ENCODE measurements at regions not wholly inside any gene's neighbourhood (a gene's known extent, or its start where the extent isn't known, plus 50 kb on each side); places are given as distances from the start of the nearest gene placed in this dataset.
A peak's percentile ranks its signal among the peaks of the same experiment; 100 is the strongest.

DNA sequence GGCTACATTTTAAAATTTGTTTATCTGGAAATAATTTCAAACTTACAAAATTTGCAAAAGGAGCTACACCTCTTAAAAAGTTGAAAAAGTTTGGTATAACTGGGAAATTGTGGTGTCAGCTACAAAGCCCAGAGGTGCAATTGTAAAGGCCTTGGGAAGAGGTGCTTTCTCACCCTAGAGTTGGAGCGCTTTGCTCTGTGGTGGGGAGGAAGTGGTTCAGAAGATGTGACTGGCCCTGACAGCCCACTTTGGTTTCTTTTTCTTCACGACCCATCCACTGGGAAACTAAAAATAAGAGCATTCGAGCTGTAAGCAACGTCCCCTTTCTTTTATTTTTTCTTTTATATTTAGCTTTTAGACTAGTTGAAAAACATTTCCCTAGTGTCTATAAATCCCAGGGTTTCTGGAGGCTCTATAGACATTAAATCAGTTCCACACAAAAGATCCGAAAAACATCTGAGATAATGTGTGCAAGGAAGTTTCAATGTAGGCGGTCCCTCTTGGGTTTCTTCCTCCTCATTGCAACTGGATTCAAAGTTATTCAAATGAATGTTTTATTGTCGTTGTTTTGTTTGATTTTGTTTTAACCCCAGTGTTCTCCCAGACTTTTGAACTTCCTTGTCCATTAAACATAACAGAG, 397.8 kb downstream of the KIF16B start:
- FAIRE-seq (peak; percentile 44), DNase-seq (ENCODE audit: insufficient read length, low spot score) (peak; percentile 18)

- no peak for DNase-seq (ENCODE audit: insufficient read length, low spot score)
- FAIRE-seq, result no peak
Measured at GRCh38 chr20:16174311-16174710, 398.9 kb downstream of the KIF16B start.

DNA sequence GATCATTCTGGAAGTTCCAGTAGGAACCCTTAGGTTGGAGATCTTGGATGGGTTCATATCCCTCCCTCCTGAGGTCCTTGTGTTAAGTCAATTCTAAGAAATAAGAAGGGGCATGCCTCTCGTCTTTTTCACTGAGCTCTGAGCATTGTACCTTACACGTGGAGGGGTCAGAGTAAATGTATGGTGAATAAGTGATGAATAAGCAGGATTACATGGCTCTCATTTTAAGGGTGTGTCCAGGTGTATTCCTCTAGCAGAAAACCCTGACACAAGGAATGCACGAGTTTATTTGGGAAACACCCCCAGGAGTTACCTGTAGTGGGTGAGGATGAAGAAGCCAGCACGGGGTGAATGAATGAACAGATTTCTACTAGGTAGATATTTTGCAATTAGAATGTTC, 400.2 kb downstream of the KIF16B start:
- FAIRE-seq (no peak), DNase-seq (ENCODE audit: insufficient read length, low spot score) (no peak)

GRCh38 chr20:16171180-16171579, 402.1 kb downstream of the KIF16B start:
- DNase-seq (ENCODE audit: insufficient read length, low spot score) (no peak), FAIRE-seq (no peak)

GRCh38 chr20:16170406-16170971, 402.8 kb downstream of the KIF16B start:
- DNase-seq (ENCODE audit: insufficient read length, low spot score) (no peak), FAIRE-seq (no peak)

GRCh38 chr20:16167423-16168130, 405.7 kb downstream of the KIF16B start:
- no peak for FAIRE-seq
- no peak for DNase-seq (ENCODE audit: insufficient read length, low spot score)

GRCh38 chr20:16166737-16167136, 406.5 kb downstream of the KIF16B start:
- DNase-seq (ENCODE audit: insufficient read length, low spot score) (no peak), FAIRE-seq (no peak)

DNA sequence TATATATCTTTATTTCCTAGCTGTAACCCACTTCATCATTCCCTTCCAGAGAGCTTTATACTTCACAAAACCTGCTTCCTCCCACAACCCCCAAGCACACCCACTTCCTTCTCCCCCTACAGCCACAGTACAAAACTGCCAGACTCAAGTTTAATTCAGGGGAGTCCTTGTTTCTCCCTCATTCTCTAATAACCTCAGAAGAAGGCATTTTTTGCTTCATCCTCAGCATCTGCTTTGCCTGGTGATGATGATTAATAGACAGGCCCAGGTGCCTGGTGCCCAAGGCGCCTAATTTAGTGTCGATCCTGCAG, 414.3 kb downstream of the KIF16B start:
- no peak for FAIRE-seq
- no peak for DNase-seq (ENCODE audit: insufficient read length, low spot score)

- DNase-seq (ENCODE audit: insufficient read length, low spot score), result no peak
- peak; percentile 53 for FAIRE-seq
Measured at GRCh38 chr20:16158090-16158975, 414.9 kb downstream of the KIF16B start.

GRCh38 chr20:16147916-16148315, 425.3 kb downstream of the KIF16B start:
- FAIRE-seq (no peak), DNase-seq (ENCODE audit: insufficient read length, low spot score) (no peak)

- FAIRE-seq (no peak), DNase-seq (ENCODE audit: insufficient read length, low spot score) (no peak)
Measured at GRCh38 chr20:16147216-16147615, 426.0 kb downstream of the KIF16B start.

DNA sequence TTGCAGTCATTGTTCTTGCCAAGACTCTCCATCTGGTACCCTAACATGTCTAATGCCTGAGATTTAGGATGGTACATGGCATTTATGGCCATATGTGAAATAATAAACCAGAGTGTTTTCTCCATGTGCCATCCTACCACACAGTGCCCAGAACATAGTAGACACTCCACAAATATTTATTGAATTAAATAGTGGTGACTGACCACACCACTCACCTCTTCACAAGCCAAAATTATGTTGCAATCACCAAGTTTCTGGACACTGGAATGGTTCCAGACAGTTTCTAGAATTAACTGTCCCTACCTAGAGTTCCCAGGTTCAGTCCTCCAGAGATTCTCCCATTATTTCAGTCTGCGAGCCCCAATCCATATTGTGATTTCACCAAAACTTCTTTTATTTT, 427.3 kb downstream of the KIF16B start:
- no peak for DNase-seq (ENCODE audit: insufficient read length, low spot score)
- no peak for FAIRE-seq

GRCh38 chr20:16143596-16143995, 429.7 kb downstream of the KIF16B start:
- no peak for DNase-seq (ENCODE audit: insufficient read length, low spot score)
- FAIRE-seq, result no peak

- FAIRE-seq, result no peak
- no peak for DNase-seq (ENCODE audit: insufficient read length, low spot score)
Measured at GRCh38 chr20:16135630-16136029, 437.6 kb downstream of the KIF16B start.

DNA sequence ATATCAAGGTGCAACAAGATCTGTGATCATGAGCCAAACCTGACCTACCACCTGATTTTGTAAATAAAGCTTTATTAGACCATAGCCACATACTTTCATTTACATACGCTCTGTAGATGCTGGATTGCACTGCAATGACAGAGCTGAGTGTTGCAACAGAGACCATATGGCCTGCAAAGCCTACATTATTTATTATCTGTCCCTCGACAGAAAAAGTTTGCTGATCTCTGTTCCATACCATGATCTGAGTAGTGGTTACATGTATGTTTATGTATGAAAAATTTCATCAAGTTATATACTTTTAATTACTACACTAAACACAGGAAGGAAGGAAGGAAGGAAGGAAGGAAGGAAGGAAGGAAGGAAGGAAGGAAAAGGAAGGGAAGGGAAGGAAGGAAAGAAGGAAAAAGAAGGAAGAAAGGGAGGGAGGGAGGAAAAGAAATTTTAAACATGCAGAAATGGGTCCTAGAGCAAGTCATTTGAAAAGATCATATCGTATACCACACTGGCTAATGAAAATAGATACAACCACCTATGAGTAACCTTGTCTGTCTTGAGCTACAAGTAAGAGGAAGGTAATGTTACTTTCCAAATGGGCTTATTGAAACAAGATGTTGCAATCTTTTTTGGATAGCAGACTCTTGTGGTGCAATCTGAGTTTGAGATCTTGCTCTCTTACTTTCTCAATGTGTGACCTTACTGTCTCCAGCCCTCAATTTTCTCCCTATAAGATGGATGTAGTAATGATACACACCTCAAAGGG, 441.0 kb downstream of the KIF16B start:
- no peak for FAIRE-seq

GRCh38 chr20:16129411-16129810, 443.8 kb downstream of the KIF16B start:
- FAIRE-seq, result no peak
- no peak for DNase-seq (ENCODE audit: insufficient read length, low spot score)

More for the DNA sequence above, 441.0 kb downstream of the KIF16B start:
- DNase-seq (ENCODE audit: insufficient read length, low spot score), result no peak

- FAIRE-seq (no peak), DNase-seq (ENCODE audit: insufficient read length, low spot score) (no peak)
Measured at GRCh38 chr20:16128538-16129106, 444.6 kb downstream of the KIF16B start.

DNA sequence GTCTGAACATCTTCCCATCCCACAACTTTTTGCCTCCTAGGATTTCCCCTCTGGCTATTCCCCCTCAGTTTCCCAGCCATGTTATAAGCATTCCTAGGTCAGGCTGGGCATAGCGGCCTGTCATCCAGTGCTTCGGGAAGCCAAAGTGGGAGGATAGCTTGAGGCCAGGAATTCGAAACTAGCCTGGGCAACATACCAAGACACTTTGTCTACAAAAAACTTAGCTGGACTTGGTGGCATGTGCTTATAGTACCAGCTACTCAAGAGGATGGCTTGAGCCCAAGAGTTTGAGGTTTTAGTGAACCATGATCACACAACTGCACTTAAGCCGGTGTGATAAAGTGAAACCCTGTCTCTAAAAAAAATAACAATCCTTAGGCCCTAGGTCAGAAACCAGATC, 447.4 kb downstream of the KIF16B start:
- FAIRE-seq, result no peak
- no peak for DNase-seq (ENCODE audit: insufficient read length, low spot score)

- DNase-seq (ENCODE audit: insufficient read length, low spot score) (no peak), FAIRE-seq (no peak)
Measured at GRCh38 chr20:16124911-16125776, 448.1 kb downstream of the KIF16B start.

Data from GM19239 (cell line).